ENCODE measurements at regions not wholly inside any gene's neighbourhood (a gene's known extent, or its start where the extent isn't known, plus 50 kb on each side); places are given as distances from the start of the nearest gene placed in this dataset.

- Histone ChIP-seq H3K9ac (ENCODE audit: extremely low read depth, low read length, poor library complexity, severe bottlenecking) (no peak overlapping the region), H3K36me3 (ENCODE audit: control insufficient read depth, insufficient read depth, low read length) (no peaks in the 10 kb centered on the region), H3K4me3 (ENCODE audit: low read length) (no peak overlapping the region), H3K4me1 (ENCODE audit: control insufficient read depth, insufficient read depth, low read length) (no peaks in the 10 kb centered on the region), H3K27ac (ENCODE audit: low read depth, low read length) (no peak overlapping the region), H3K27me3 (ENCODE audit: control insufficient read depth, insufficient read depth, low read length, poor library complexity, severe bottlenecking) (peaks cover 35% of the 10 kb centered on the region), H3K9me3 (ENCODE audit: control insufficient read depth, low read length) (no peaks in the 10 kb centered on the region)
- H3K4me3 Mint-ChIP-seq: no peak overlapping the region
- peaks cover 2% of the 10 kb centered on the region for H3K27me3 Mint-ChIP-seq (ENCODE audit: insufficient read depth)
- H3K27ac Mint-ChIP-seq: no peak overlapping the region
- no peaks in the 10 kb centered on the region for H3K36me3 Mint-ChIP-seq (ENCODE audit: low read depth)
- no peak for DNase-seq
- H3K4me1 Mint-ChIP-seq: no peaks in the 10 kb centered on the region
- no peaks in the 10 kb centered on the region for H3K9me3 Mint-ChIP-seq
- no peak for TF ChIP-seq CTCF (conservative IDR thresholded peaks at IDR 0.05)
Measured at GRCh38 chr5:163670036-163670435, 164.6 kb downstream of the MAT2B start.

GRCh38 chr5:163677092-163677491, 171.7 kb downstream of the MAT2B start:
- no peaks in the 10 kb centered on the region for H3K4me1 ChIP-seq (ENCODE audit: control insufficient read depth, insufficient read depth, low read length)
- WGBS, 2 experiments (ENCODE audit: insufficient coverage in 1 of 2, insufficient read length in 1 of 2): 92 to 100% methylated on average over 2 of the region's 2 CpGs

GRCh38 chr5:163682234-163682633, 176.8 kb downstream of the MAT2B start:
- Mint-ChIP-seq H3K4me1 (no peaks in the 10 kb centered on the region), H3K27ac (no peak overlapping the region), H3K36me3 (ENCODE audit: low read depth) (no peaks in the 10 kb centered on the region), H3K9me3 (no peaks in the 10 kb centered on the region), H3K27me3 (ENCODE audit: insufficient read depth) (no peaks in the 10 kb centered on the region), H3K4me3 (no peak overlapping the region)
- H3K9ac ChIP-seq (ENCODE audit: extremely low read depth, low read length, poor library complexity, severe bottlenecking): no peak overlapping the region
- DNase-seq: no peak
- no peak overlapping the region for H3K4me3 ChIP-seq (ENCODE audit: low read length)
- no peak for TF ChIP-seq CTCF (conservative IDR thresholded peaks at IDR 0.05)
- 95% methylated on average over 1 of the region's 1 CpG; no CpG with 5 or more reads in 1 of the 2 experiments for WGBS, 2 experiments (ENCODE audit: insufficient coverage in 1 of 2, insufficient read length in 1 of 2)
- H3K4me1 ChIP-seq (ENCODE audit: control insufficient read depth, insufficient read depth, low read length): no peaks in the 10 kb centered on the region
- H3K9me3 ChIP-seq (ENCODE audit: control insufficient read depth, low read length): no peaks in the 10 kb centered on the region
- H3K36me3 ChIP-seq (ENCODE audit: control insufficient read depth, insufficient read depth, low read length): no peaks in the 10 kb centered on the region
- H3K27me3 ChIP-seq (ENCODE audit: control insufficient read depth, insufficient read depth, low read length, poor library complexity, severe bottlenecking): no peaks in the 10 kb centered on the region
- no peak overlapping the region for H3K27ac ChIP-seq (ENCODE audit: low read depth, low read length)

More at GRCh38 chr5:163677092-163677491, 171.7 kb downstream of the MAT2B start:
- Mint-ChIP-seq H3K36me3 (ENCODE audit: low read depth) (no peaks in the 10 kb centered on the region), H3K27me3 (ENCODE audit: insufficient read depth) (no peaks in the 10 kb centered on the region), H3K4me1 (no peaks in the 10 kb centered on the region), H3K9me3 (no peaks in the 10 kb centered on the region), H3K4me3 (no peak overlapping the region), H3K27ac (no peak overlapping the region)
- Histone ChIP-seq H3K9ac (ENCODE audit: extremely low read depth, low read length, poor library complexity, severe bottlenecking) (no peak overlapping the region), H3K27me3 (ENCODE audit: control insufficient read depth, insufficient read depth, low read length, poor library complexity, severe bottlenecking) (no peaks in the 10 kb centered on the region), H3K36me3 (ENCODE audit: control insufficient read depth, insufficient read depth, low read length) (no peaks in the 10 kb centered on the region), H3K27ac (ENCODE audit: low read depth, low read length) (no peak overlapping the region), H3K4me3 (ENCODE audit: low read length) (no peak overlapping the region), H3K9me3 (ENCODE audit: control insufficient read depth, low read length) (no peaks in the 10 kb centered on the region)
- DNase-seq: no peak
- no peak for TF ChIP-seq CTCF (conservative IDR thresholded peaks at IDR 0.05)

Measured in endodermal cell (in vitro differentiated cells).